ENCODE measurements at regions not wholly inside any gene's neighbourhood (a gene's known extent, or its start where the extent isn't known, plus 50 kb on each side); places are given as distances from the start of the nearest gene placed in this dataset.

- H3K36me3 ChIP-seq (replicated peaks in 1 of 2; ENCODE audit: control insufficient read depth in 2 of 2, insufficient read depth in 2 of 2, low read length in 2 of 2), result no peaks in the 10 kb centered on the region
- no peak overlapping the region for H2AK5ac ChIP-seq (ENCODE audit: low read depth, low read length)
- H3K27ac ChIP-seq (replicated peaks; ENCODE audit: low read length), result no peak overlapping the region
- H3K4me3 ChIP-seq (ENCODE audit: low read length in 2 of 2), result no peak overlapping the region
- no peaks in the 10 kb centered on the region for H3K4me1 ChIP-seq (ENCODE audit: control insufficient read depth in 2 of 2, insufficient read depth in 1 of 2, low read depth in 1 of 2, low read length in 2 of 2)
- H3K27me3 ChIP-seq (ENCODE audit: control insufficient read depth in 3 of 3, insufficient read depth in 3 of 3, low read depth in 1 of 3, low read length in 3 of 3), result no peaks in the 10 kb centered on the region
- no CpG with 5 or more reads among the region's 3 CpGs for WGBS, 2 donors (ENCODE audit: extremely low coverage in 2 of 2, insufficient read length in 2 of 2, insufficient replicate concordance in 1 of 2)
- no peak overlapping the region for H3K9ac ChIP-seq (ENCODE audit: low read depth, low read length, poor library complexity)
- no peak overlapping the region for H3K18ac ChIP-seq (ENCODE audit: low read length)
- no peak overlapping the region for H4K8ac ChIP-seq (ENCODE audit: low read depth, low read length)
- H3K4me2 ChIP-seq (ENCODE audit: insufficient read depth, low read length, poor library complexity, severe bottlenecking), result no peak overlapping the region
- H2BK5ac ChIP-seq (ENCODE audit: low read length), result no peak overlapping the region
- H3K79me1 ChIP-seq (ENCODE audit: low read depth, low read length), result no peaks in the 10 kb centered on the region
- no peak overlapping the region for H2BK120ac ChIP-seq (ENCODE audit: low read depth, low read length)
- H4K91ac ChIP-seq (ENCODE audit: low read depth, low read length, poor library complexity), result no peak overlapping the region
- no peak overlapping the region for H2AFZ ChIP-seq (ENCODE audit: low read length)
- H3K4ac ChIP-seq (ENCODE audit: low read length), result no peak overlapping the region
- no peak for DNase-seq (ENCODE audit: low spot score)
- peaks cover 0 to 5% of the 10 kb centered on the region in 2 donors for H3K9me3 ChIP-seq (replicated peaks in 1 of 2; ENCODE audit: control insufficient read depth in 2 of 2, insufficient read depth in 1 of 2, low read depth in 1 of 2, low read length in 2 of 2)
- H2BK15ac ChIP-seq (ENCODE audit: low read length), result no peak overlapping the region
- no peak overlapping the region for H3K23ac ChIP-seq (ENCODE audit: low read depth, low read length, poor library complexity)
- H2BK12ac ChIP-seq (ENCODE audit: low read length), result no peak overlapping the region
- H3K14ac ChIP-seq (ENCODE audit: low read length), result no peak overlapping the region
These were observed 489.0 kb downstream of the GATA3 start for GRCh38 chr10:8543361-8544056.

GRCh38 chr10:8544057-8544380 is 489.5 kb downstream of the GATA3 start:
- no peak overlapping the region for H2BK12ac ChIP-seq (ENCODE audit: low read length)
- H3K14ac ChIP-seq (ENCODE audit: low read length), result no peak overlapping the region
- H2BK5ac ChIP-seq (ENCODE audit: low read length), result no peak overlapping the region
- H2AK5ac ChIP-seq (ENCODE audit: low read depth, low read length), result no peak overlapping the region
- no CpG with 5 or more reads among the region's 2 CpGs for WGBS, 2 donors (ENCODE audit: extremely low coverage in 2 of 2, insufficient read length in 2 of 2, insufficient replicate concordance in 1 of 2)
- H3K27ac ChIP-seq (replicated peaks; ENCODE audit: low read length), result no peak overlapping the region
- no peak overlapping the region for H2BK15ac ChIP-seq (ENCODE audit: low read length)
- H4K91ac ChIP-seq (ENCODE audit: low read depth, low read length, poor library complexity), result no peak overlapping the region
- peaks cover 0 to 5% of the 10 kb centered on the region in 2 donors for H3K9me3 ChIP-seq (replicated peaks in 1 of 2; ENCODE audit: control insufficient read depth in 2 of 2, insufficient read depth in 1 of 2, low read depth in 1 of 2, low read length in 2 of 2)
- H3K4ac ChIP-seq (ENCODE audit: low read length), result no peak overlapping the region
- no peak overlapping the region for H2BK120ac ChIP-seq (ENCODE audit: low read depth, low read length)
- H3K23ac ChIP-seq (ENCODE audit: low read depth, low read length, poor library complexity), result no peak overlapping the region
- H3K18ac ChIP-seq (ENCODE audit: low read length), result no peak overlapping the region
- no peaks in the 10 kb centered on the region for H3K36me3 ChIP-seq (replicated peaks in 1 of 2; ENCODE audit: control insufficient read depth in 2 of 2, insufficient read depth in 2 of 2, low read length in 2 of 2)
- no peak overlapping the region for H3K4me3 ChIP-seq (ENCODE audit: low read length in 2 of 2)
- H2AFZ ChIP-seq (ENCODE audit: low read length), result no peak overlapping the region
- no peak for DNase-seq (ENCODE audit: low spot score)
- H3K4me1 ChIP-seq (ENCODE audit: control insufficient read depth in 2 of 2, insufficient read depth in 1 of 2, low read depth in 1 of 2, low read length in 2 of 2), result no peaks in the 10 kb centered on the region
- no peak overlapping the region for H3K9ac ChIP-seq (ENCODE audit: low read depth, low read length, poor library complexity)
- H4K8ac ChIP-seq (ENCODE audit: low read depth, low read length), result no peak overlapping the region
- H3K27me3 ChIP-seq (ENCODE audit: control insufficient read depth in 3 of 3, insufficient read depth in 3 of 3, low read depth in 1 of 3, low read length in 3 of 3), result no peaks in the 10 kb centered on the region
- no peak overlapping the region for H3K4me2 ChIP-seq (ENCODE audit: insufficient read depth, low read length, poor library complexity, severe bottlenecking)
- H3K79me1 ChIP-seq (ENCODE audit: low read depth, low read length), result no peaks in the 10 kb centered on the region

- Histone ChIP-seq H3K27me3 (ENCODE audit: control insufficient read depth in 3 of 3, insufficient read depth in 3 of 3, low read depth in 1 of 3, low read length in 3 of 3) (no peaks in the 10 kb centered on the region), H3K4me2 (ENCODE audit: insufficient read depth, low read length, poor library complexity, severe bottlenecking) (no peak overlapping the region), H3K23ac (ENCODE audit: low read depth, low read length, poor library complexity) (no peak overlapping the region), H3K4ac (ENCODE audit: low read length) (no peak overlapping the region), H2AFZ (ENCODE audit: low read length) (no peak overlapping the region), H2BK5ac (ENCODE audit: low read length) (no peak overlapping the region), H3K14ac (ENCODE audit: low read length) (no peak overlapping the region), H3K4me1 (ENCODE audit: control insufficient read depth in 2 of 2, insufficient read depth in 1 of 2, low read depth in 1 of 2, low read length in 2 of 2) (no peaks in the 10 kb centered on the region), H2AK5ac (ENCODE audit: low read depth, low read length) (no peak overlapping the region), H2BK15ac (ENCODE audit: low read length) (no peak overlapping the region), H3K9ac (ENCODE audit: low read depth, low read length, poor library complexity) (no peak overlapping the region), H3K36me3 (replicated peaks in 1 of 2; ENCODE audit: control insufficient read depth in 2 of 2, insufficient read depth in 2 of 2, low read length in 2 of 2) (no peaks in the 10 kb centered on the region), H3K79me1 (ENCODE audit: low read depth, low read length) (no peaks in the 10 kb centered on the region), H4K8ac (ENCODE audit: low read depth, low read length) (no peak overlapping the region), H3K18ac (ENCODE audit: low read length) (no peak overlapping the region), H2BK12ac (ENCODE audit: low read length) (no peak overlapping the region), H4K91ac (ENCODE audit: low read depth, low read length, poor library complexity) (no peak overlapping the region), H3K9me3 (replicated peaks in 1 of 2; ENCODE audit: control insufficient read depth in 2 of 2, insufficient read depth in 1 of 2, low read depth in 1 of 2, low read length in 2 of 2) (peaks cover 0 to 5% of the 10 kb centered on the region in 2 donors), H3K27ac (replicated peaks; ENCODE audit: low read length) (no peak overlapping the region), H3K4me3 (ENCODE audit: low read length in 2 of 2) (no peak overlapping the region), H2BK120ac (ENCODE audit: low read depth, low read length) (no peak overlapping the region)
- DNase-seq (ENCODE audit: low spot score), result no peak
- WGBS, 2 donors (ENCODE audit: extremely low coverage in 2 of 2, insufficient read length in 2 of 2, insufficient replicate concordance in 1 of 2), result no CpG with 5 or more reads among the region's 6 CpGs
These were observed 490.0 kb downstream of the GATA3 start for GRCh38 chr10:8544500-8544899.

GRCh38 chr10:8554574-8554973 is 500.1 kb downstream of the GATA3 start:
- Histone ChIP-seq H3K14ac (ENCODE audit: low read length) (no peak overlapping the region), H3K18ac (ENCODE audit: low read length) (no peak overlapping the region), H2AFZ (ENCODE audit: low read length) (no peak overlapping the region), H4K8ac (ENCODE audit: low read depth, low read length) (no peak overlapping the region), H3K4me3 (ENCODE audit: low read length in 2 of 2) (no peak overlapping the region), H3K79me1 (ENCODE audit: low read depth, low read length) (no peaks in the 10 kb centered on the region), H3K27ac (replicated peaks; ENCODE audit: low read length) (no peak overlapping the region), H3K4ac (ENCODE audit: low read length) (no peak overlapping the region), H3K4me1 (ENCODE audit: control insufficient read depth in 2 of 2, insufficient read depth in 1 of 2, low read depth in 1 of 2, low read length in 2 of 2) (no peaks in the 10 kb centered on the region), H3K4me2 (ENCODE audit: insufficient read depth, low read length, poor library complexity, severe bottlenecking) (no peak overlapping the region), H3K9me3 (replicated peaks in 1 of 2; ENCODE audit: control insufficient read depth in 2 of 2, insufficient read depth in 1 of 2, low read depth in 1 of 2, low read length in 2 of 2) (no peaks in the 10 kb centered on the region), H2BK120ac (ENCODE audit: low read depth, low read length) (no peak overlapping the region), H2BK12ac (ENCODE audit: low read length) (no peak overlapping the region), H3K23ac (ENCODE audit: low read depth, low read length, poor library complexity) (no peak overlapping the region), H2AK5ac (ENCODE audit: low read depth, low read length) (no peak overlapping the region), H3K9ac (ENCODE audit: low read depth, low read length, poor library complexity) (no peak overlapping the region), H4K91ac (ENCODE audit: low read depth, low read length, poor library complexity) (no peak overlapping the region), H2BK15ac (ENCODE audit: low read length) (no peak overlapping the region), H3K36me3 (replicated peaks in 1 of 2; ENCODE audit: control insufficient read depth in 2 of 2, insufficient read depth in 2 of 2, low read length in 2 of 2) (no peaks in the 10 kb centered on the region), H2BK5ac (ENCODE audit: low read length) (no peak overlapping the region), H3K27me3 (ENCODE audit: control insufficient read depth in 3 of 3, insufficient read depth in 3 of 3, low read depth in 1 of 3, low read length in 3 of 3) (no peaks in the 10 kb centered on the region)
- DNase-seq (ENCODE audit: low spot score), result no peak
- no CpG with 5 or more reads among the region's 4 CpGs for WGBS, 2 donors (ENCODE audit: extremely low coverage in 2 of 2, insufficient read length in 2 of 2, insufficient replicate concordance in 1 of 2)

Data from neuronal stem cell (in vitro differentiated cells).